ENCODE measurements at regions not wholly inside any gene's neighbourhood (a gene's known extent, or its start where the extent isn't known, plus 50 kb on each side); places are given as distances from the start of the nearest gene placed in this dataset.

DNA sequence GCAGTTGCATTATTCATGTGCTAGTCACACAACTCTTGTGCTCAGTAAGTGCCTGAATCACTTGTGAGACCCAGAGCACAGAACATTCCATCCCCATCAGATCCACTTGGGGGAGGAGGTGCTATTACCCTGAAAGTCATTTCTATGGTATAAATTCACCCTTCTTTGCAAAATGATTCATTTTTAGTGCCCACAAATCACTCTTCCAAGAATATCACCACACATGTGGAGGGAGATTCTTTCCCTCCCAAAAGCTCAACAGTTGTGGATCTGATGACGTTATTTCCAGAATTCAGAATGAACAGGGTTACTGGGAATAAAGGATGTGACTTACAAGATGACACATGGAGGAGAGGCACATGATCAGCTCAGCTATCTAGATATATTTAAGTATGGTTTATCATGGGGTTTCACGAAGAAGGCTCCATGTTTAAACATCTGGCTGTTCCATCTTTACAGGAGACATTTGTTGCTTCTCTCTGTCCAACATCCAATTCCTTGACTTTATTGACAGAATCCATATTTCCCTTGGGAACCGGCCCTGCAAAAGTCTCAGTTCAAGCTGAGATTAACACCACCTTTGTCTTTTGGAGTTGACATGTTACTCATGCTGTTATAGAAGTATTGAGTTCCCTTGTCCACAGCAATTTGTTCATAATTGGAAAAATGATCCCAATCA is 214.2 kb upstream of the PROK2 start:
- TF ChIP-seq EZH2 (IDR thresholded peaks at IDR 0.05) (no peak), EZH2phosphoT487 (IDR thresholded peaks at IDR 0.05) (no peak)
- TF ChIP-seq, protein P1, sequence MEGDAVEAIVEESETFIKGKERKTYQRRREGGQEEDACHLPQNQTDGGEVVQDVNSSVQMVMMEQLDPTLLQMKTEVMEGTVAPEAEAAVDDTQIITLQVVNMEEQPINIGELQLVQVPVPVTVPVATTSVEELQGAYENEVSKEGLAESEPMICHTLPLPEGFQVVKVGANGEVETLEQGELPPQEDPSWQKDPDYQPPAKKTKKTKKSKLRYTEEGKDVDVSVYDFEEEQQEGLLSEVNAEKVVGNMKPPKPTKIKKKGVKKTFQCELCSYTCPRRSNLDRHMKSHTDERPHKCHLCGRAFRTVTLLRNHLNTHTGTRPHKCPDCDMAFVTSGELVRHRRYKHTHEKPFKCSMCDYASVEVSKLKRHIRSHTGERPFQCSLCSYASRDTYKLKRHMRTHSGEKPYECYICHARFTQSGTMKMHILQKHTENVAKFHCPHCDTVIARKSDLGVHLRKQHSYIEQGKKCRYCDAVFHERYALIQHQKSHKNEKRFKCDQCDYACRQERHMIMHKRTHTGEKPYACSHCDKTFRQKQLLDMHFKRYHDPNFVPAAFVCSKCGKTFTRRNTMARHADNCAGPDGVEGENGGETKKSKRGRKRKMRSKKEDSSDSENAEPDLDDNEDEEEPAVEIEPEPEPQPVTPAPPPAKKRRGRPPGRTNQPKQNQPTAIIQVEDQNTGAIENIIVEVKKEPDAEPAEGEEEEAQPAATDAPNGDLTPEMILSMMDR (IDR thresholded peaks at IDR 0.05) = no peak
